ENCODE measurements at regions not wholly inside any gene's neighbourhood (a gene's known extent, or its start where the extent isn't known, plus 50 kb on each side); places are given as distances from the start of the nearest gene placed in this dataset.

DNA sequence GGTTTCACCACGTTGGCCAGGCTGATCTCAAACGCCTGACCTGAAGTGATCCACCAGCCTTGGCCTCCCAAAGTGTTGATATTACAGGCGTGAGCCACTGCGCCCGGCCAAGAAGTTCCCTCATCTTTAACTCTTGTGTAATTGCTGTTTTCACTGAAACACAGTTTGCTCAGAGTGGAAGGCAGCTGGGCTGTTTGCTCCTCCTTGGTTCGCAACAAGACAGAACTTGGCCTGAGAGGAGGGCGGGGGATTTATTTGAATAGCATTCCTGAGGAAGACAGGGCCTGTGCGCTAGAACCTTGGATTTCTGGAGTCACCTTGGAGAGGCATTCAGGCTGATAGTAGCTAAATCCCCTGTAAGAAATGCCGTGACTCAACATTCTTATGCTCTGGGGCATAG is 226.7 kb upstream of the MCTP2 start:
- intact Hi-C loops (cut with DNase I; ENCODE audit: low total_unique reads) = no loop called here
- 66 to 72% methylated on average over 4 to 9 of the region's 9 CpGs for WGBS, 2 donors
- H3K4me1 ChIP-seq = no peaks in the 10 kb centered on the region
- H3K27me3 ChIP-seq = no peaks in the 10 kb centered on the region
- no peak for DNase-seq
- H3K4me3 ChIP-seq = no peak overlapping the region
- H3K27ac ChIP-seq = no peak overlapping the region
- H3K9me3 ChIP-seq = no peaks in the 10 kb centered on the region
- TF ChIP-seq, protein P1, sequence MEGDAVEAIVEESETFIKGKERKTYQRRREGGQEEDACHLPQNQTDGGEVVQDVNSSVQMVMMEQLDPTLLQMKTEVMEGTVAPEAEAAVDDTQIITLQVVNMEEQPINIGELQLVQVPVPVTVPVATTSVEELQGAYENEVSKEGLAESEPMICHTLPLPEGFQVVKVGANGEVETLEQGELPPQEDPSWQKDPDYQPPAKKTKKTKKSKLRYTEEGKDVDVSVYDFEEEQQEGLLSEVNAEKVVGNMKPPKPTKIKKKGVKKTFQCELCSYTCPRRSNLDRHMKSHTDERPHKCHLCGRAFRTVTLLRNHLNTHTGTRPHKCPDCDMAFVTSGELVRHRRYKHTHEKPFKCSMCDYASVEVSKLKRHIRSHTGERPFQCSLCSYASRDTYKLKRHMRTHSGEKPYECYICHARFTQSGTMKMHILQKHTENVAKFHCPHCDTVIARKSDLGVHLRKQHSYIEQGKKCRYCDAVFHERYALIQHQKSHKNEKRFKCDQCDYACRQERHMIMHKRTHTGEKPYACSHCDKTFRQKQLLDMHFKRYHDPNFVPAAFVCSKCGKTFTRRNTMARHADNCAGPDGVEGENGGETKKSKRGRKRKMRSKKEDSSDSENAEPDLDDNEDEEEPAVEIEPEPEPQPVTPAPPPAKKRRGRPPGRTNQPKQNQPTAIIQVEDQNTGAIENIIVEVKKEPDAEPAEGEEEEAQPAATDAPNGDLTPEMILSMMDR (IDR thresholded peaks at IDR 0.05) = no peak
- no peak for TF ChIP-seq POLR2A (IDR thresholded peaks at IDR 0.05)
- no peaks in the 10 kb centered on the region for H3K36me3 ChIP-seq (ENCODE audit: low read depth, missing control alignments)

DNA sequence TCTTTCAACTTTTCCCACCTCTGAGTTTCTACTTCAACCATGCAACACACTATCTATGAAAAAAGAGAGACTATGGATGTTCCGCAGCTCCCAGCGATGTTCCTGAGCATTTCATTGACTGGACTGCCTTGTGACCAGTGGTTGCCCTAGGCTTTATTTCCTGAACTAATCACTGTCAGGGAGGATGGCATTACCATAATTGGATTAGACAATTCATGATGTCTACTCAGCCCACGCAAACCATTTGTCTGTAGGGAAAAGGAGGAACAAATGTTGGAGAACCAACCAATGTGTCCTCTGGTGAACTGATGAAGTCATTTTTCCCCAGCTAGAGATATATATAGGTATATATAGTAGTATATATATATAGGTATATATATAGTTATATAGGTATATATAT is 229.3 kb upstream of the MCTP2 start:
- H3K27ac ChIP-seq = no peak overlapping the region
- TF ChIP-seq, protein P1 (IDR thresholded peaks at IDR 0.05) = no peak
- no peak for TF ChIP-seq POLR2A (IDR thresholded peaks at IDR 0.05)
- intact Hi-C loops (cut with DNase I; ENCODE audit: low total_unique reads) = no loop called here
- DNase-seq = no peak
- H3K9me3 ChIP-seq = no peaks in the 10 kb centered on the region
- WGBS, 2 donors = 89 to 93% methylated on average over 3 of the region's 3 CpGs
- H3K36me3 ChIP-seq (ENCODE audit: low read depth, missing control alignments) = no peaks in the 10 kb centered on the region
- no peaks in the 10 kb centered on the region for H3K27me3 ChIP-seq
- H3K4me3 ChIP-seq = no peak overlapping the region
- H3K4me1 ChIP-seq = no peaks in the 10 kb centered on the region

DNA sequence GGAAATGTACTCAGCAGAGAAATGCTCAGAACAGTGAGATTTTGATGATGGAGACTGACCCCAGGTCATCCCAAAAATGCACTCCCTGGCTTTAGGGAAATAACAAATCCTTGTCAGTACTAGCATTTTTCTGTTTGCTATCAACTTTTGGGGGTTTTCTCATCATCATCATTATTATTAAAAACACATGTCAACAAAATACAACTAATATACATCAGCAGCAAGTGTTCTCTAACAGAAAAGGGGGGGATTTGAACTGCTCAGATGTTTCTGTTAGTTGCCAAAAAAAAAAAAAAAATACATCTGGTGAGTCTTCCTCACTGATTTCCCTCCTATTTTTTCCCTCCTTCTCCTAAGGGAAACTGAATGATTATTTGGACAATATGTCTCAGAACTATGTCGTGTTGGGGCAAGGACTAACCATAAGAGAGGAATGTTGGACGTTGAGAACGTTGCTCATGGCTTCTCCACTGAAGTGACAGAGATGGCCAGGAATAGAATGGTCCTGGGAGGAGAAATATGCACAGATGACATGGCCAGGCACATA is 230.0 kb upstream of the MCTP2 start:
- TF ChIP-seq, protein P1 (IDR thresholded peaks at IDR 0.05) = no peak
- no peak for TF ChIP-seq POLR2A (IDR thresholded peaks at IDR 0.05)
- no peaks in the 10 kb centered on the region for H3K9me3 ChIP-seq
- no peak overlapping the region for H3K27ac ChIP-seq
- no peaks in the 10 kb centered on the region for H3K4me1 ChIP-seq
- no peaks in the 10 kb centered on the region for H3K27me3 ChIP-seq
- H3K36me3 ChIP-seq (ENCODE audit: low read depth, missing control alignments) = no peaks in the 10 kb centered on the region
- intact Hi-C loops (cut with DNase I; ENCODE audit: low total_unique reads) = no loop called here
- WGBS, 2 donors = 45 to 61% methylated on average over 3 of the region's 3 CpGs
- H3K4me3 ChIP-seq = no peak overlapping the region
- no peak for DNase-seq

DNA sequence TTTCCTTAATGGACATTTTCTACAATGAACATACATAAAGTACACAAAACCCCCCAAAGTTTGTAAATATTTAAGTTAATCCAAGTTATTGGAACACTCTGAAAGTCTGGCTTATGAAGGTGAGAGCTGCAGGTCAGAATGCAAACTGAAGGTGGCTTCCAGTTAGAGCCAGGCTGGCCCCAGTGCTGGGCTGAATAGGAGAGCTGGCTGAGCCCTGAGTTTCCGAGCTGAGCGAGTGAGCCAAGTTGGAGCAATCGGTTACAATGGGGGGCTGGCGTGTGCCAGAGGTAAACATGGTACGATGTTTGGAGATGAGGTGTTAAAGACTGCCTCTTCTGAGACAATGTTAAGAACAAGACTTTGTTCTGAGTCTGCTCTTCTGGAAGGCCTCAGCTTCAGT is 230.8 kb upstream of the MCTP2 start:
- intact Hi-C loops (cut with DNase I; ENCODE audit: low total_unique reads) = no loop called here
- 77 to 87% methylated on average over 5 of the region's 5 CpGs for WGBS, 2 donors
- no peaks in the 10 kb centered on the region for H3K4me1 ChIP-seq
- H3K9me3 ChIP-seq = no peaks in the 10 kb centered on the region
- no peaks in the 10 kb centered on the region for H3K36me3 ChIP-seq (ENCODE audit: low read depth, missing control alignments)
- TF ChIP-seq, protein P1 (IDR thresholded peaks at IDR 0.05) = no peak
- TF ChIP-seq POLR2A (IDR thresholded peaks at IDR 0.05) = no peak
- H3K27me3 ChIP-seq = no peaks in the 10 kb centered on the region
- H3K4me3 ChIP-seq = no peak overlapping the region
- H3K27ac ChIP-seq = no peak overlapping the region
- DNase-seq = no peak

DNA sequence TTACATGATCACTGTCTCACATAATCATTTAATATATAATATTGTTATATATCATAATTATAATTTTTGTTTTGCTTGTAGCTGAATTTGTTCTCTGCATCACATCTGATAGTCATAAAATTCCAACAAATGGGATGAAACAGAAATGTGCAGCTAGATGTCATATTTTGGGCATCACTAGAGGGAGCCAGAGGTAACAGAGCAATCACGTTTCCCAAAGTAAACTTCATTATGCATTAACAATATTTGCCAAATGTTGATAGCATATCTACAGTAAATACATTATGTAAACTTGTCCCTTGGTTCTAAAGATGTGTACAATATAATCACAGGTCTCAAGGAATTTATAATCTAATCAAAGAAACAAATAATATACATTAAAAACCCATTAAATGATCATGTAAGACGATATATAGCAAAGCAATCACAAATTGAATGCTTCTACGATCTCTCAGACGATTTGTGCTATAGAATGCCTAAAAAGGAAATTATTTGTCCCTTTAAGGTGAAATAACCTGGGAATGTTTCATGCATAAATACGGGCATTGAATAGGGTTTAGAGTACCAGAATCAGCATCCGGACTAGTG is 234.2 kb upstream of the MCTP2 start:
- no peaks in the 10 kb centered on the region for H3K36me3 ChIP-seq (ENCODE audit: low read depth, missing control alignments)
- no peaks in the 10 kb centered on the region for H3K4me1 ChIP-seq
- TF ChIP-seq, protein P1 (IDR thresholded peaks at IDR 0.05) = peak in 2 of 3 experiments; percentile 33 to 62
- TF ChIP-seq POLR2A (IDR thresholded peaks at IDR 0.05) = no peak
- H3K4me3 ChIP-seq = no peak overlapping the region
- H3K27ac ChIP-seq = no peak overlapping the region
- WGBS, 2 donors = 70 to 74% methylated on average over 6 of the region's 6 CpGs
- no peak for DNase-seq
- no peaks in the 10 kb centered on the region for H3K27me3 ChIP-seq
- intact Hi-C loops (cut with DNase I; ENCODE audit: low total_unique reads) = no loop called here
- H3K9me3 ChIP-seq = no peaks in the 10 kb centered on the region

All from testis (tissue), 2 donors.